GM12864 (cell line): ENCODE measurements at regions not wholly inside any gene's neighbourhood (a gene's known extent, or its start where the extent isn't known, plus 50 kb on each side); places are given as distances from the start of the nearest gene placed in this dataset.

Source experiments
- DNase-seq: peaks from one replicate; pipeline ENCODE4 v3.0.0-alpha.2; 2011; ENCODE audit warnings: low read depth
- H3K4me3 ChIP-seq: 2 replicates; pipeline ENCODE4 v1.5.1; 2011; ENCODE audit warnings: mild to moderate bottlenecking, low read depth, low read length, control low read depth
- TF ChIP-seq, protein P1 (sequence below): IDR thresholded peaks from 2 replicates; pipeline ENCODE4 v1.5.1; 2011; ENCODE audit warnings: low read depth, mild to moderate bottlenecking, moderate library complexity, low read length, control low read depth, inconsistent platforms; ENCODE audit errors: missing control alignments

DNA sequence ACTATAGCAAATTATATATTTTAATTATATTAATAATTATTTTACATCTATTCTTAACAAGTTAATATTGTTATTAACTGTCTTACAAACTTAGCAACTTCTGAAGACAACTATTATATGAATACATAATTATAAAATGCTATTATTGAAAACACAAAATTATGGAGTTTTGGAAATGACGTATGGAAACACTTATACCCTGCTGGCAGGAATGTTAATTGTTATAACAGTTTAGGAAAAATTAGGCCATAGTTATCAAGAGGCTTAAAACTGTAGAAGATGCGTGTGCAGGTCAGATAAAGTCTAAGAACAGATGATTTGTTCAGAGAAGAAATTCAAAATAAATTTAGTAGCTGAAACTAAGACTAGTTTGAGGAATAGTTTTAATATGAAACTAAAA lies 211.7 kb downstream of the FAT4 start:
- no peak overlapping the region for H3K4me3 ChIP-seq
- TF ChIP-seq, protein P1, sequence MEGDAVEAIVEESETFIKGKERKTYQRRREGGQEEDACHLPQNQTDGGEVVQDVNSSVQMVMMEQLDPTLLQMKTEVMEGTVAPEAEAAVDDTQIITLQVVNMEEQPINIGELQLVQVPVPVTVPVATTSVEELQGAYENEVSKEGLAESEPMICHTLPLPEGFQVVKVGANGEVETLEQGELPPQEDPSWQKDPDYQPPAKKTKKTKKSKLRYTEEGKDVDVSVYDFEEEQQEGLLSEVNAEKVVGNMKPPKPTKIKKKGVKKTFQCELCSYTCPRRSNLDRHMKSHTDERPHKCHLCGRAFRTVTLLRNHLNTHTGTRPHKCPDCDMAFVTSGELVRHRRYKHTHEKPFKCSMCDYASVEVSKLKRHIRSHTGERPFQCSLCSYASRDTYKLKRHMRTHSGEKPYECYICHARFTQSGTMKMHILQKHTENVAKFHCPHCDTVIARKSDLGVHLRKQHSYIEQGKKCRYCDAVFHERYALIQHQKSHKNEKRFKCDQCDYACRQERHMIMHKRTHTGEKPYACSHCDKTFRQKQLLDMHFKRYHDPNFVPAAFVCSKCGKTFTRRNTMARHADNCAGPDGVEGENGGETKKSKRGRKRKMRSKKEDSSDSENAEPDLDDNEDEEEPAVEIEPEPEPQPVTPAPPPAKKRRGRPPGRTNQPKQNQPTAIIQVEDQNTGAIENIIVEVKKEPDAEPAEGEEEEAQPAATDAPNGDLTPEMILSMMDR: no peak
- DNase-seq: no peak

- no peak overlapping the region for H3K4me3 ChIP-seq
- no peak for DNase-seq
- TF ChIP-seq, protein P1: no peak
Measured at GRCh38 chr4:125527681-125528080, 212.9 kb downstream of the FAT4 start.

DNA sequence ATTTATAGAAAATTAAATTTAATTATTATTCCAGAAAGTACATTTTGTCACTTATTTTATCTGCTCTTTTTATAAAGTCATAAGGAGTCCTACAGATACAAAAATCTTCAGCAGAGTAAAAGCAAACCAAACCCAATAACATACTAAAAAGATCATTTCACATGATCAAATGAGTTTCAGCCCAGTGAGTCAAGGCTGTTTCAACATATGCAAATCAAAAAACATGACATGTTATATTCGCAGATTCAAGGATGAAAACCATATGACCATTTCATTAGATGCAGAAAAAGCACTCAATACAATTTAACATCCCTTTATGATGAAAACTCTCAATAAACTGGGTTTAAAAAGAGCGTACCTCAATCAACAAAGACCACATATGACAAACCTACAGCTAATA lies 214.3 kb downstream of the FAT4 start:
- H3K4me3 ChIP-seq: no peak overlapping the region
- DNase-seq: no peak
- TF ChIP-seq, protein P1: no peak

- H3K4me3 ChIP-seq: no peak overlapping the region
- TF ChIP-seq, protein P1: no peak
- DNase-seq: no peak
Measured at GRCh38 chr4:125538670-125539069, 223.9 kb downstream of the FAT4 start.

DNA sequence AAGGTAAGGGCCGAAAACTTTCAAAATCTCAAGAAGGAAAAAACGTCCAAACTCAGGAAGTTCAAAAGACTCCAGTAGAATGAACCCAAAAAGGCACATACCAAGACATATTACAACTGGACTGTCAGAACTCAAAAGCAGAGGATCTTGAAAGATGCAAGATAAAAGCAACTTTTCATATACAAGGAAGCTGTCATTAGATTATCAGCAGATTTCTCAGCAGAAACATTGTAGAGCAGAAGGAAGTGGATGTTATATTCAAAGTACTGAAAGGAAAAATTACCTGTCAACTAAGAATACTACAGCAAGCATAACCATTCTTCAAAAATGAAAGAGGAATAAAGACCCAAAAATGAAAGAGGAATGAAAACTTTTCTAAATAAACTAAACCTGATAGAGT lies 224.9 kb downstream of the FAT4 start:
- no peak for DNase-seq
- H3K4me3 ChIP-seq: no peak overlapping the region
- TF ChIP-seq, protein P1: no peak

DNA sequence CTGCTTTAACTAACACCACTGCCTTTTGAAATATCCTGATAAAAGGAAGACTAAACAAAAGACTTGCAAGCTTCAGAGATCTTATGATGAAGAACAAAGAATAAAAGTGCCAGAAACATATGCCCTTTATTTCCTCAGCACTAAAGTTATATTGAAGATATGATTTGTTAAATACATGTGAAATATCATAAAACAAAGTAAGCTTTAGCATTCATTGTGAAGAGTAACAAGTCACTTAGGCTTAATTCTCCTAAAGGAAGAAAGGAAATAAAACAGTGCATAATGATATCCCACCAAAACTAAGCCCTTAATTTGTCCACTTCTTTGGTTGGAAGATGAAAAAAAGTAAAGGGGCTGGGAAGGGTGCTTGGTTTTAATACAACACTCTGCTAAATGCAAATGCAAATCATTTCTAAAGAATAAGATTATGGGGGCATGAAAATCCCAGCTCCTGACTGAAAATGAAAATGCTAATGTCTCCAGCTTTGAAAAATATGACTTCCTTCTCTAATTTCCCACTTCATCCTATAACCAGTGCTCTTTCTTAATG lies 227.2 kb downstream of the FAT4 start:
- TF ChIP-seq, protein P1: no peak
- no peak overlapping the region for H3K4me3 ChIP-seq
- DNase-seq: no peak

GRCh38 chr4:125546272-125546671 lies 231.5 kb downstream of the FAT4 start:
- no peak for DNase-seq
- TF ChIP-seq, protein P1: no peak
- no peak overlapping the region for H3K4me3 ChIP-seq
